BLaER1 treated with 17β-estradiol and CSF1 and Interleukin-3, amounts not matched to agents 10 nM and 100 nM (cell line): ENCODE measurements at regions not wholly inside any gene's neighbourhood (a gene's known extent, or its start where the extent isn't known, plus 50 kb on each side); places are given as distances from the start of the nearest gene placed in this dataset.
A peak's percentile ranks its signal among the peaks of the same experiment; 100 is the strongest.

Source experiments
- H3K27ac ChIP-seq, 11 experiments: shearing (Covaris generic); formaldehyde crosslinking; 2 replicates each; pipeline ENCODE4 v1.8.1; 2022
- H3K27me3 ChIP-seq, 11 experiments: shearing (Covaris generic); formaldehyde crosslinking; 2 replicates each; pipeline ENCODE4 v1.8.1; 2022
- H3K36me3 ChIP-seq, 11 experiments: shearing (Covaris generic); formaldehyde crosslinking; 2 replicates each; pipeline ENCODE4 v1.8.1; 2022
- H3K4me1 ChIP-seq, 10 experiments: shearing (Covaris generic); formaldehyde crosslinking; 2 replicates each; pipeline ENCODE4 v1.8.1; 2022
- H3K4me2 ChIP-seq, 11 experiments: shearing (Covaris generic); formaldehyde crosslinking; 2 replicates each; pipeline ENCODE4 v1.8.1; 2022
- H3K4me3 ChIP-seq, 10 experiments: shearing (Covaris generic); formaldehyde crosslinking; 2 replicates each; pipeline ENCODE4 v1.8.1; 2022
- H3K9ac ChIP-seq, 11 experiments: shearing (Covaris generic); formaldehyde crosslinking; 2 replicates each; pipeline ENCODE4 v1.8.1; 2022
- H3K9me3 ChIP-seq, 11 experiments: shearing (Covaris generic); formaldehyde crosslinking; replicated peaks in 1 of 11; 2 replicates each; pipeline ENCODE4 v1.8.1; 2022
- H4K20me1 ChIP-seq, 11 experiments: shearing (Covaris generic); formaldehyde crosslinking; 2 replicates each; pipeline ENCODE4 v1.8.1; 2022
- Cebpa-rat ChIP-seq, 11 experiments: shearing (Covaris generic); IDR thresholded peaks; 2 replicates each; pipeline ENCODE4 v1.8.1; 2022

DNA sequence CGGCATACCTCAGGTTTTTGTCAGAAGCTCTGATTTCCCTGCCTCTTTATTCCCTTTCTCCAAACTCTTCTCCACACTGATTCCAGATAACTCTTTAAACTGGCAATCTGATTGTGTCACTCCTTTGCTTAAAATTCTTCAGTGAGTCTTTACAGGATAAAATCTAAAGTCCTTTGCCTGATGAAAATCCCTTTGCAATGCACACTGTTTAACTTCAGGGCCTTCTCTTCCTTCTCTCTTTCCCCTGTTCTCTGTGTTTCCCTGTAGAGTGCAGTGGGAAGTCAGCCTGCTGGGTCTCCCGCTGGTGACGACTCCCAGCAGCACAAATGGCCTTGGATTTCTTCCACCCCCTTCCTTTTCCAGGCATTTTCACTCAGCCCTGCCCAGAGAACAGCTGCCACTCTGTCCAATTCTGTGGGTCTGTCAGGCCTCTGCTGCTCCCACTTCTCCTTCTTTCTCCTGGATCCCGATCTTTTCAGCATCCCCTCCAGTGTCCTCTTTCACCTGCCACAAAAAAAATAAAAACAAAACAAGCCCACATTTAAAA lies 189.9 kb upstream of the NWD2 start:
- Histone ChIP-seq H3K4me1 (peaks cover 0 to 14% (median 0%) of the 10 kb centered on the region in 10 experiments; a peak in 2 of 20 replicates), H3K27me3 (no peaks in the 10 kb centered on the region), H3K36me3 (no peaks in the 10 kb centered on the region), H3K4me2 (no peak overlapping the region), H3K27ac (no peak overlapping the region), H3K9ac (no peak overlapping the region), H3K9me3 (no peaks in the 10 kb centered on the region), H3K4me3 (no peak overlapping the region), H4K20me1 (no peaks in the 10 kb centered on the region)
- TF ChIP-seq Cebpa-rat (IDR thresholded peaks at IDR 0.05), result no peak

DNA sequence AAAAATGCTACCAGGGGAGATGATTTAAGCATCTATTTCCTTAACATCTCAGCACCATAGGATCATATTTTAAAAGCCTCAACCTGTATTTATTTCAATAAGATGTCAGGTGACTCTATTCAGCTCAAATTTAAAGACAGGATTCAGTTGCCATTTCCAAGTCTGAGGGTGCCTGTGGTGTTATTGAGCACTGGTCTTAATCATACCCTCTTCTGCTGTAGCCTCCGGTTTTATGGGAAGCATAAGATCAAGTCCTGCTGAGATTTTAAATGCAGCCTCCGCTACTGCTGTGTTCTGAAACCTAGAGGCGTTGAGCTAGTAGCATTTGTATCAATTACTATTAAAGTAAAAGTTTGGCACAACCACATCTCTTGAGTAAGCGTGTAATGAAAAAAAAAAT lies 185.7 kb upstream of the NWD2 start:
- Histone ChIP-seq H3K4me2 (no peak overlapping the region; a peak in 1 of 22 replicates), H3K4me1 (peaks cover 0 to 14% (median 0%) of the 10 kb centered on the region in 10 experiments; a peak in 2 of 20 replicates), H4K20me1 (no peaks in the 10 kb centered on the region), H3K36me3 (no peaks in the 10 kb centered on the region), H3K9ac (no peak overlapping the region), H3K4me3 (no peak overlapping the region), H3K27me3 (no peaks in the 10 kb centered on the region), H3K9me3 (no peaks in the 10 kb centered on the region), H3K27ac (no peak overlapping the region)
- TF ChIP-seq Cebpa-rat (IDR thresholded peaks at IDR 0.05), result no peak

DNA sequence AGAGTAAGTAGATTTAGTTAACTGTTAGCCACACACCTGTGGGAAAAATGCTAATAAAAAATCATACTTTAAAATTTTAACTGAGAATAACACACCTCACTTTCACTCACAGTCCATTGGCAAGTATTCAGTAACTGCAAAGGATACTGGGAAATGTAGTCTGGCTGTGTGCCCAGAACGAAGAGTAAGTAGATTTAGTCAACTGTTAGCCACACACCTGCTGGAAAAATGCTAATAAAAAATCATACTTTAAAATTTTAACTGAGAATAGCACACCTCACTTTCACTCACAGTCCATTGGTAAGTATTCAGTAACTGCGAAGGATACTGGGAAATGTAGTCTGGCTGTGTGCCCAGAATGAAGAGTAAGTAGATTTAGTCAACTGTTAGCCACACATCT lies 178.4 kb upstream of the NWD2 start:
- no peak for TF ChIP-seq Cebpa-rat (IDR thresholded peaks at IDR 0.05)
- no peaks in the 10 kb centered on the region for H3K4me1 ChIP-seq
- no peak overlapping the region for H3K4me2 ChIP-seq
- H4K20me1 ChIP-seq, result no peaks in the 10 kb centered on the region
- no peak overlapping the region for H3K4me3 ChIP-seq
- peaks cover 0 to 8% (median 0%) of the 10 kb centered on the region in 11 experiments; a peak in 1 of 22 replicates for H3K9me3 ChIP-seq
- no peak overlapping the region for H3K27ac ChIP-seq
- H3K36me3 ChIP-seq, result no peaks in the 10 kb centered on the region
- H3K27me3 ChIP-seq, result no peaks in the 10 kb centered on the region
- no peak overlapping the region for H3K9ac ChIP-seq

DNA sequence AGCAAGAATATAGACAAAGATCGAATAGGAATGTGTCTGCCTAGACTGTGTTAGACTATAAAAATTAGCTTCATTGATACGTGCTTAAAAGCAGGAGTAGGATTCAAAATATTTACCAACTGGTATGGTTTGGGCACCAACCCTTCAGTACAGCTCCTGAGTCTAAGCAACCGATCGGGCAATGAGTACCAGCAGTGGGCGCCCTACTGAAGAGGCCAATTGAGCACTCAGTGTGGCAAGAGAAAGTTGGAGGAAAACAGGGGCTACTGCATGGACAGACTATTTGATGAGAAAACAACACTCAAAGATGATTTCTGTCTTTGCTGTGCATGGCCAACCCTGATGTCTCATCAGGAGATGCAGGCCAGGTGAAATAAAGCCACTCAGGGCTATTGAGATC lies 176.0 kb upstream of the NWD2 start:
- Histone ChIP-seq H4K20me1 (no peaks in the 10 kb centered on the region), H3K27me3 (no peaks in the 10 kb centered on the region), H3K36me3 (no peaks in the 10 kb centered on the region), H3K9ac (no peak overlapping the region), H3K27ac (no peak overlapping the region), H3K4me1 (peaks cover 0 to 6% (median 0%) of the 10 kb centered on the region in 10 experiments; a peak in 2 of 20 replicates), H3K9me3 (peaks cover 7 to 22% (median 10%) of the 10 kb centered on the region in 11 experiments; a peak in 20 of 22 replicates), H3K4me2 (no peak overlapping the region), H3K4me3 (no peak overlapping the region)
- no peak for TF ChIP-seq Cebpa-rat (IDR thresholded peaks at IDR 0.05)

DNA sequence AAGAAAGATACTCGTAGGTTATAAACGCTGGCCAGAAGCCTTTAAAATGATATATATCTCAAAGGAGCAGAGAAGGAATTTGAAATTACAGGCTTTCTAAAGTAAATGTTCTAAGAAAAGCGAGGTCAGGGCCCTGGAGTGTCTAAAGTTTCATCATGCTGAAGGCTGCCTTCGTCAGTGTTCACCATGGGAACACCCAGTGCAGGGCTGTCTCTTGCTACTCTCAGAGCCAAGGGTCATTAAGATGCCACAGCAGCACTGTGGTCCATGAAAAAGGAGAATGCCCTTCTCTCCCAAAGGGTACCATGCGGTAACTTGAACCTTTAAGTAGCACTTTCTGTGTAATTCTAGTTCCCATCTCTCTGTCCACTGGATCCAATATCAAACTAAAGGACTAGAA lies 174.5 kb upstream of the NWD2 start:
- Histone ChIP-seq H3K27me3 (no peaks in the 10 kb centered on the region), H3K36me3 (no peaks in the 10 kb centered on the region), H3K4me1 (peaks cover 0 to 6% (median 0%) of the 10 kb centered on the region in 10 experiments; a peak in 2 of 20 replicates), H3K27ac (no peak overlapping the region), H3K9me3 (peaks cover 9 to 31% (median 14%) of the 10 kb centered on the region in 11 experiments; a peak in 20 of 22 replicates), H4K20me1 (no peaks in the 10 kb centered on the region), H3K9ac (no peak overlapping the region), H3K4me3 (no peak overlapping the region), H3K4me2 (no peak overlapping the region)
- TF ChIP-seq Cebpa-rat (IDR thresholded peaks at IDR 0.05), result no peak

DNA sequence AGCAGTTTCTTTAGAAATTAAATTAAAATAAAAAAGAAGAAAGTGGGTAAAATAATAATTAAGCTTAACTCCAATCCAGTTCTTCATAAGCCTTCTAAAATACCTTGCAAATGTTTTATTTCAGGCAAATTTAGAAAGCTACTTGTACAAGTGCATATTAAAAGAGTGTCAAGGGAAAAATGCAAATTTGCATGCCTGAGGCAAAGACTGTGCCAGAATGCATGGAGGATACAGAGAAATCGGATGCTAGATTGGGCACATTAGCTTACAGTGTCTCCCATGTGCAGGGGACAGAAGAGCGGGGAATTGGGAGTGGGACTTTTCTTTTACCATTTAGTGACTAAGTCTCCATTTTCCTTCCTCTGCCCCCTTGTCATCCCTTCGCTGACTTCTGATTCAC lies 173.0 kb upstream of the NWD2 start:
- H3K4me2 ChIP-seq, result peak overlapping the region in 1 of 11 experiments; percentile 5; a peak in 1 of 22 replicates
- no peak for TF ChIP-seq Cebpa-rat (IDR thresholded peaks at IDR 0.05)
- no peak overlapping the region for H3K4me3 ChIP-seq
- no peak overlapping the region for H3K9ac ChIP-seq
- H3K27me3 ChIP-seq, result no peaks in the 10 kb centered on the region
- no peaks in the 10 kb centered on the region for H4K20me1 ChIP-seq
- H3K4me1 ChIP-seq, result peaks cover 0 to 6% (median 0%) of the 10 kb centered on the region in 10 experiments; a peak in 2 of 20 replicates
- H3K9me3 ChIP-seq, result peaks cover 9 to 31% (median 14%) of the 10 kb centered on the region in 11 experiments; a peak in 20 of 22 replicates
- H3K36me3 ChIP-seq, result no peaks in the 10 kb centered on the region
- H3K27ac ChIP-seq, result no peak overlapping the region

DNA sequence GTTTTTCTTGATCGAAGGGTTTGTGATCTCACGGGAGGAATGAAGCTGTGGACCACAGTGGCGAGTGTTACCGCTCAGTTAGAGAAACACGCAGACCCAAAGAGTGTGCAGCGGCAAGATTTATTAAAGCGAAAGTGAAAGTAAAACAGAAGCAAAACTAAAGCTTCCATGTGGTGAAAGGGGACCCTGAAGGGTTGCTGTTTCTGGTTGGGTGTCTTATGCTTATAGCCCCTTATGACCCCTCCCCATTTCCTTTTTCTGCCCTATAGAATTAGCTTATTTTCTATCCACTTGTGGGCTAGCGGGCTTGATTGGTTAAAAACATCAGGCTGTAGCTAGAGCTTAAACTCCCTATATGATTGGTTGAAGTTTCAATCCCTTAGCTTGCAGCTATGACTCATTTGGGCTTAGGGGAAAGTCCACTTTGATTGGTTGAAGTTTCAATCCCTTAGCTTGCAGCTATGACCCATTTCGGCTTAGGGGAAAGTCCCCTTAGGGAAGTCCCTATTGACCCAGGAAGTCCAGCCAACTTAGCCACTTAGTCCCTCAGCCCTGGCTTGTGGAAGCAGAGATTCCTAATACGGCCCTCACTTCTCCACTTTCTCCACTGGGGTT lies 171.2 kb upstream of the NWD2 start:
- Histone ChIP-seq H3K9me3 (peaks cover 9 to 30% (median 14%) of the 10 kb centered on the region in 11 experiments; a peak in 20 of 22 replicates), H3K27me3 (no peaks in the 10 kb centered on the region), H3K36me3 (no peaks in the 10 kb centered on the region), H4K20me1 (no peaks in the 10 kb centered on the region), H3K9ac (no peak overlapping the region), H3K27ac (no peak overlapping the region), H3K4me2 (no peak overlapping the region), H3K4me1 (peaks cover 0 to 6% (median 0%) of the 10 kb centered on the region in 10 experiments; a peak in 2 of 20 replicates), H3K4me3 (no peak overlapping the region)
- TF ChIP-seq Cebpa-rat (IDR thresholded peaks at IDR 0.05), result no peak

DNA sequence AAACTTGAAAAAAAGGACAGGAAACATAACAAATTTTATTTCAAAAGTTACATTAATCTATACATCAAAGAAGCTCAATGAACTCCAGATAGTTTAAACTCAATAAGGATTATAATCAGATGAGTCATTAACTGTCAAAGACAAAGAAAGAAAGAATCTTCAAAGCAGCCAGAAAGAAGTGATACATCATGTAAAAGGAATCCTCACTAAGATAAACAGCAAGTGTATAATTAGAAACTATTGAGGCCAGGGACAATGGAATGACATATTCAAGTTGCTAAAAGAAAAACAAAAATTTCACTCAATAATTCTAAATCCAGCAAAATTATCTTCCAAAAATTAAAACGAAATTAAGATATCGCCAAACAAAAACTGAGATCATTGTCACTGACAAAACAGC lies 161.6 kb upstream of the NWD2 start:
- Histone ChIP-seq H3K4me3 (no peak overlapping the region), H3K4me1 (peaks cover 0 to 7% (median 0%) of the 10 kb centered on the region in 10 experiments; a peak in 2 of 20 replicates), H3K9ac (no peak overlapping the region), H3K27me3 (no peaks in the 10 kb centered on the region), H3K27ac (no peak overlapping the region), H3K9me3 (peaks cover 0 to 28% (median 11%) of the 10 kb centered on the region in 11 experiments; a peak in 11 of 22 replicates), H4K20me1 (no peaks in the 10 kb centered on the region), H3K4me2 (no peak overlapping the region), H3K36me3 (no peaks in the 10 kb centered on the region)
- no peak for TF ChIP-seq Cebpa-rat (IDR thresholded peaks at IDR 0.05)

DNA sequence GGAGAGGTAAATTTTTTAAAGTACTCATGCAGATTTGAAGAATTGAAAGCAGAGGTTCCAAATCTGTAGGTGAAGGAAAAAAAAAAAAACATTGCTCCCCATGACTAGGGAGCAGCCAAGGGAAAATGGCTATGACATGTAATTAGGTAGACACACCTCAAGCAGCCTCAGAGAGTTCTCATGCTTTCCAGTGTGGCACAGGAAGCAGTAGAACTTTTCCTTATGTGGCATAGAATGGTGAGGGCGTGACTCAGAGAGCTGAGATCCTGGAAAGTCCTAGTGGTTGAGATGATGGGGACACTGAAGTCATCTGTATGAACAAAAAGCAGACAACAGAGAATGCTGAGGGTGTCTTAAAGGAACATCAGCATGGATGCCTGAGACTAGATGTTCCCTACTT lies 148.6 kb upstream of the NWD2 start:
- no peak overlapping the region for H3K27ac ChIP-seq
- H3K4me2 ChIP-seq, result no peak overlapping the region
- peaks cover 0 to 8% (median 0%) of the 10 kb centered on the region in 11 experiments; a peak in 1 of 22 replicates for H3K9me3 ChIP-seq
- H3K9ac ChIP-seq, result no peak overlapping the region
- H3K27me3 ChIP-seq, result no peaks in the 10 kb centered on the region
- H3K4me1 ChIP-seq, result peaks cover 0 to 11% (median 0%) of the 10 kb centered on the region in 10 experiments; a peak in 3 of 20 replicates
- H3K4me3 ChIP-seq, result no peak overlapping the region
- H4K20me1 ChIP-seq, result no peaks in the 10 kb centered on the region
- TF ChIP-seq Cebpa-rat (IDR thresholded peaks at IDR 0.05), result no peak
- no peaks in the 10 kb centered on the region for H3K36me3 ChIP-seq
